ENCODE measurements at regions not wholly inside any gene's neighbourhood (a gene's known extent, or its start where the extent isn't known, plus 50 kb on each side); places are given as distances from the start of the nearest gene placed in this dataset.

GRCh38 chr15:46713045-46713444 is 1004.3 kb upstream of the SEMA6D start:
- FAIRE-seq: no peak
- no peak for TF ChIP-seq CTCF (IDR thresholded peaks at IDR 0.05; ENCODE audit: insufficient read depth, missing control alignments)

GRCh38 chr15:46714950-46715349 is 1002.4 kb upstream of the SEMA6D start:
- FAIRE-seq (no peak), DNase-seq (ENCODE audit: insufficient read length, low spot score) (no peak)
- TF ChIP-seq CTCF (IDR thresholded peaks at IDR 0.05; ENCODE audit: insufficient read depth, missing control alignments): no peak

More at GRCh38 chr15:46713045-46713444, 1004.3 kb upstream of the SEMA6D start:
- DNase-seq (ENCODE audit: insufficient read length, low spot score): no peak

- TF ChIP-seq CTCF (IDR thresholded peaks at IDR 0.05; ENCODE audit: insufficient read depth, missing control alignments): no peak
- FAIRE-seq (no peak), DNase-seq (ENCODE audit: insufficient read length, low spot score) (no peak)
Measured at GRCh38 chr15:46723308-46723707, 994.0 kb upstream of the SEMA6D start.

GRCh38 chr15:46732060-46732459 is 985.2 kb upstream of the SEMA6D start:
- FAIRE-seq: no peak
- DNase-seq (ENCODE audit: insufficient read length, low spot score): no peak
- no peak for TF ChIP-seq CTCF (IDR thresholded peaks at IDR 0.05; ENCODE audit: insufficient read depth, missing control alignments)

GRCh38 chr15:46735115-46735514 is 982.2 kb upstream of the SEMA6D start:
- no peak for FAIRE-seq
- no peak for DNase-seq (ENCODE audit: insufficient read length, low spot score)
- TF ChIP-seq CTCF (IDR thresholded peaks at IDR 0.05; ENCODE audit: insufficient read depth, missing control alignments): no peak

GRCh38 chr15:46751303-46751702 is 966.0 kb upstream of the SEMA6D start:
- no peak for TF ChIP-seq CTCF (IDR thresholded peaks at IDR 0.05; ENCODE audit: insufficient read depth, missing control alignments)
- FAIRE-seq (no peak), DNase-seq (ENCODE audit: insufficient read length, low spot score) (no peak)

- DNase-seq (ENCODE audit: insufficient read length, low spot score) (no peak), FAIRE-seq (no peak)
- no peak for TF ChIP-seq CTCF (IDR thresholded peaks at IDR 0.05; ENCODE audit: insufficient read depth, missing control alignments)
Measured at GRCh38 chr15:46753946-46754345, 963.4 kb upstream of the SEMA6D start.

Data from D721Med (cell line).